MM.1S (cell line): ENCODE measurements at regions not wholly inside any gene's neighbourhood (a gene's known extent, or its start where the extent isn't known, plus 50 kb on each side); places are given as distances from the start of the nearest gene placed in this dataset.

ENCODE experiments used
- CTCF ChIP-seq: fragments of 300-600 bp; sonication (generic); IDR thresholded peaks from 2 replicates; pipeline ENCODE4 v1.5.1; 2016; ENCODE audit warnings: antibody characterized with exemption, low read length, mixed read lengths
- EZH2 ChIP-seq: fragments of 300-600 bp; sonication (generic); optimal IDR thresholded peaks from 2 replicates; pipeline ENCODE3; 2017; ENCODE audit warnings: low read depth, mild to moderate bottlenecking, antibody characterized with exemption, low read length, mixed read lengths
- EZH2phosphoT487 ChIP-seq: fragments of 300-600 bp; sonication (generic); IDR thresholded peaks from 2 replicates; pipeline ENCODE4 v1.6.1; 2018; ENCODE audit warnings: antibody characterized with exemption, low read length

GRCh38 chr12:23352670-23353069 is 596.8 kb downstream of the SOX5 start:
- TF ChIP-seq EZH2phosphoT487 = no peak
- TF ChIP-seq EZH2 = no peak
- no peak for TF ChIP-seq CTCF
